Mesothelial cell of epicardium (in vitro differentiated cells): ENCODE measurements at regions not wholly inside any gene's neighbourhood (a gene's known extent, or its start where the extent isn't known, plus 50 kb on each side); places are given as distances from the start of the nearest gene placed in this dataset.

ENCODE experiments used
- DNase-seq, 2 experiments: peaks; one replicate each; pipeline ENCODE4 v3.0.0; 2021; ENCODE audit warnings: low spot score in 2 of 2; ENCODE audit not compliant: unreplicated experiment in 2 of 2
- H3K27ac Mint-ChIP-seq: 2 replicates; pipeline ENCODE4 v1.8.0; 2021; ENCODE audit warnings: mixed read lengths
- H3K27me3 Mint-ChIP-seq: 2 replicates; pipeline ENCODE4 v1.8.0; 2021; ENCODE audit warnings: low read depth, mixed read lengths
- H3K36me3 Mint-ChIP-seq: 2 replicates; pipeline ENCODE4 v1.8.0; 2021; ENCODE audit warnings: mixed read lengths
- H3K4me1 Mint-ChIP-seq: 2 replicates; pipeline ENCODE4 v1.8.0; 2021; ENCODE audit warnings: mixed read lengths
- H3K4me3 Mint-ChIP-seq: 2 replicates; pipeline ENCODE4 v1.8.0; 2021; ENCODE audit warnings: mild to moderate bottlenecking, moderate library complexity, mixed read lengths
- H3K9me3 Mint-ChIP-seq: 2 replicates; pipeline ENCODE4 v1.8.0; 2021; ENCODE audit warnings: mixed read lengths
- TF ChIP-seq, protein P1 (sequence below): fragments of 200-600 bp; sonication (generic); IDR thresholded peaks from one replicate; pipeline ENCODE4 v1.5.0; 2021; ENCODE audit warnings: antibody characterized with exemption; ENCODE audit not compliant: unreplicated experiment

DNA sequence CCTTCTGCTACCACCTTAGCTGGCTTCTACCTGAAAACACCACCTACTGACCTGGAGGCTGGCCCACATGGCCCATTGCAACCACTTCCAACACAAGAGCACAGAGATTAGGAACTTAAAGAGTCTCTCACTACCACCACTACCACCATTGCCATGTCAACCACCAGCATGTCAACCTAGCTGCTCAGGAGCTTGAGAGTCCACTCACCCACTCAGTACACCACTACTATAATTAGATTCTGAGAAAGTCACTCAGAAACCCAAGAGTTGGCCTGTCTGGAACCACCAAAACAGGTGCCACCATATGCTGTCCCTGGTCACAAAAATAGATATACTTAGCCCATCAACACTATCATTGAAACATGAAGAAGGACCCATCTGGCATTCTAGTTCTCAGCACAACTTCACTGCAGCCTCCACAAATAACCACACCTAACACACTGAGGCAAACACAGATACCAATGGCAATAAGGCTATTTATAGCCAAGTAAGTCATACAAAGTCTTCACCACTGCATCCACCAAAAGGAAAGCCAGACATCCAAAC is 806.7 kb upstream of the EPHA6 start:
- Mint-ChIP-seq H3K9me3 (peaks cover 5% of the 10 kb centered on the region), H3K27ac (no peak overlapping the region), H3K4me1 (no peaks in the 10 kb centered on the region), H3K4me3 (no peak overlapping the region), H3K36me3 (no peaks in the 10 kb centered on the region), H3K27me3 (no peaks in the 10 kb centered on the region)
- no peak for DNase-seq
- TF ChIP-seq, protein P1, sequence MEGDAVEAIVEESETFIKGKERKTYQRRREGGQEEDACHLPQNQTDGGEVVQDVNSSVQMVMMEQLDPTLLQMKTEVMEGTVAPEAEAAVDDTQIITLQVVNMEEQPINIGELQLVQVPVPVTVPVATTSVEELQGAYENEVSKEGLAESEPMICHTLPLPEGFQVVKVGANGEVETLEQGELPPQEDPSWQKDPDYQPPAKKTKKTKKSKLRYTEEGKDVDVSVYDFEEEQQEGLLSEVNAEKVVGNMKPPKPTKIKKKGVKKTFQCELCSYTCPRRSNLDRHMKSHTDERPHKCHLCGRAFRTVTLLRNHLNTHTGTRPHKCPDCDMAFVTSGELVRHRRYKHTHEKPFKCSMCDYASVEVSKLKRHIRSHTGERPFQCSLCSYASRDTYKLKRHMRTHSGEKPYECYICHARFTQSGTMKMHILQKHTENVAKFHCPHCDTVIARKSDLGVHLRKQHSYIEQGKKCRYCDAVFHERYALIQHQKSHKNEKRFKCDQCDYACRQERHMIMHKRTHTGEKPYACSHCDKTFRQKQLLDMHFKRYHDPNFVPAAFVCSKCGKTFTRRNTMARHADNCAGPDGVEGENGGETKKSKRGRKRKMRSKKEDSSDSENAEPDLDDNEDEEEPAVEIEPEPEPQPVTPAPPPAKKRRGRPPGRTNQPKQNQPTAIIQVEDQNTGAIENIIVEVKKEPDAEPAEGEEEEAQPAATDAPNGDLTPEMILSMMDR, result no peak

DNA sequence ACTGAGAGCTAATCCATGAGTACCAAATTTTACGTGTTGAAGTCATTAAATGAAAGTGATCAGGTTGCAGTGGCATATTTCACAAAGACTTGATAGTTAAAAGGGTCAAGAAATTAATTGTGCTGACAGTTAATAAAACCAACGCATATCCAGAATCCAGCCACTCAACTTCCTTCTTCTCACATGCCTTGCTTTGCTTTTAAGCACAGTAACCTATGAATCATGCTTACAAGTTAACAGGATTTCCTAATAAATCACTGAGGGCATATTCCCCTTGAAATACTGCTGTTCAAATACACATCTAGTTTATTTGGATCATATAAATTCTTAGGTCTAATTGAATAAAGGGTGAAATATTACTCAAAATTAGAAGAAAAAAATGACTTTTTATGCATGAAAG is 801.5 kb upstream of the EPHA6 start:
- Mint-ChIP-seq H3K9me3 (peaks cover 3% of the 10 kb centered on the region), H3K36me3 (no peaks in the 10 kb centered on the region), H3K4me3 (no peak overlapping the region), H3K27ac (no peak overlapping the region), H3K27me3 (no peaks in the 10 kb centered on the region), H3K4me1 (peaks cover 3% of the 10 kb centered on the region)
- TF ChIP-seq, protein P1, result no peak
- DNase-seq, result no peak

DNA sequence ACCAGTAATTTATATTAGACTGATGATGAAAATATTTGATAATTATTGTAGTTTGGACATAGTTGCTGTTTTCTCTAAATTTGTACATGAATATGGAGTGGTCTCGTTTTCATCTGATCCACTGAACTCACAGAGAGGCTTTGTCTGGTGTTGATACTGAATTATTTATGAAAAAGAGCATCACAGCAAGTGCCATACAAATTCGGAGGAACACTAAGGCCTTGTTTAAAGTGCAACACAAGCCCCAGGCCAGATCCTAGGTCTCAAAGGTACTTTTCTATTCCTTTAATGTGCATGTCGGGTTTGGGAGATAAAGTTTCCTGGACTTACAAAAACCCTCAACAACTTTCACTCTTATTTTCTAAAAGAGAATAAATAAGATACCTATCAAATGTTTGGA is 796.8 kb upstream of the EPHA6 start:
- H3K4me1 Mint-ChIP-seq, result peaks cover 3% of the 10 kb centered on the region
- H3K27me3 Mint-ChIP-seq, result no peaks in the 10 kb centered on the region
- H3K4me3 Mint-ChIP-seq, result no peak overlapping the region
- H3K36me3 Mint-ChIP-seq, result no peaks in the 10 kb centered on the region
- TF ChIP-seq, protein P1, result no peak
- H3K27ac Mint-ChIP-seq, result no peak overlapping the region
- DNase-seq, result no peak
- H3K9me3 Mint-ChIP-seq, result peaks cover 4% of the 10 kb centered on the region

DNA sequence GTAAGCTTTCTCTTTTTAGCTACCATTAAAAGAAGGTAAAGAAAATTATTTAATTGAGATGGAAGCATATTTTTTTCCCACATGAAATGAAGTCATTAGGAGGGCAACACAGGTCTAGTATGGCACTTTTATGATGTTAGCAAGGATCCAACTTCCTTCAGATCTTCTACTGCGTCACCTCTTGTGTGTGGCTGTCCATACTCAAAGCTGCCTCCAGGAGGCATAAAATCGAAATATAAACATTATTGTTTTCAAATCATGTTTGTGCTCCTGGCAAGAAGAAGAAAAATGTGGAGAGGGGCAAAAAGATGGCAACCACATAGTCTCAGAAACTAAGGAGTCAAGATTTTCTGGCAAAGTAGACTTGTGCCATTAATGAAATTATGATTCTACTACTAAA is 791.7 kb upstream of the EPHA6 start:
- Mint-ChIP-seq H3K27me3 (no peaks in the 10 kb centered on the region), H3K27ac (no peak overlapping the region), H3K36me3 (no peaks in the 10 kb centered on the region), H3K4me1 (no peaks in the 10 kb centered on the region), H3K4me3 (no peak overlapping the region), H3K9me3 (peaks cover 4% of the 10 kb centered on the region)
- DNase-seq, result no peak
- TF ChIP-seq, protein P1, result no peak

DNA sequence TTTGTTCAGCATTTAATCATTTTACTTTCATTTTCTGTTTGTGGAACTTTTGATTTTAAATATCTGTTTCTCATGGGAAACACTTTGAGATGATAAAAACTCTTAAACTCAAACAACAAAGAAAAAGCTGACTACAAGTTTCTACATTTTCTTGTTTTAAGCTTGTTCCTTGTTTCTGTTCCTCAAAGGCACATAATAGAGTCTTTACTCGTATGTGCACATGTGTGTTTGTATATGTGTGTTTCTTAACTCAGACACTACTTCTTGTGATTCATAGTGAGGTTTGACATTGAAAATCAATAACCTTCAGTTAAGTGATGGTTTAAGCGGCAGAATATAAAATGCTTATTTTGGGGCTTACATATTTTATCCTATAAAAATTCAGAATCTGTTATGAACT is 786.7 kb upstream of the EPHA6 start:
- H3K27ac Mint-ChIP-seq, result no peak overlapping the region
- no peaks in the 10 kb centered on the region for H3K4me1 Mint-ChIP-seq
- TF ChIP-seq, protein P1, result no peak
- no peak overlapping the region for H3K4me3 Mint-ChIP-seq
- no peaks in the 10 kb centered on the region for H3K36me3 Mint-ChIP-seq
- peaks cover 9% of the 10 kb centered on the region for H3K9me3 Mint-ChIP-seq
- no peaks in the 10 kb centered on the region for H3K27me3 Mint-ChIP-seq
- no peak for DNase-seq

DNA sequence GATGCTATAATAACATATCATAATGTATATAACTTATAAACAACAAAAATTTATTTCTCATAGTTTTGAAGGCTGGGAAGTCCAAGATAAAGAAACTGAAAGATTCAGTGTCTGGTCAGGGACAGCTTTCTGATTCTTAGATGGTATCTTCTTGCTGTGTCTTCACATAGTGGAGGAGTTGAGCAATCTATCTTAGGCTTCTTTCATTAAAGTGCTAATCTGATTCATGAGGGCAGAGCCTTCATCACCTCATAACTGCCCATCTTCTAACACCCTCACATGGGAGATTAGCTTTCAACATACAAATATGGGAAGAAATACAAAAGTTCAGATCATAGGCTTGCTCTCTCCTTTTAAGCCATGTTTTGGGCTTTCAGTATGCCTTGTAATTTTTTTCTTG is 774.8 kb upstream of the EPHA6 start:
- no peak for DNase-seq
- no peaks in the 10 kb centered on the region for H3K27me3 Mint-ChIP-seq
- TF ChIP-seq, protein P1, result no peak
- H3K4me3 Mint-ChIP-seq, result no peak overlapping the region
- no peaks in the 10 kb centered on the region for H3K4me1 Mint-ChIP-seq
- H3K9me3 Mint-ChIP-seq, result peaks cover 6% of the 10 kb centered on the region
- H3K27ac Mint-ChIP-seq, result no peak overlapping the region
- H3K36me3 Mint-ChIP-seq, result no peaks in the 10 kb centered on the region
